Neural cell (in vitro differentiated cells): ENCODE measurements at regions not wholly inside any gene's neighbourhood (a gene's known extent, or its start where the extent isn't known, plus 50 kb on each side); places are given as distances from the start of the nearest gene placed in this dataset.

Experiments
- H2AFZ ChIP-seq: fragments of 200-600, 300-800 bp; sonication (generic), shearing (Covaris generic); 2 replicates; pipeline ENCODE4 v1.6.0; 2014; ENCODE audit warnings: low read depth, mild to moderate bottlenecking, antibody characterized with exemption, low read length, moderate library complexity
- H3F3A ChIP-seq: fragments of 200-600 bp; shearing (Covaris generic); 2 replicates; pipeline ENCODE4 v1.6.1; 2016; ENCODE audit warnings: mild to moderate bottlenecking, moderate library complexity, mixed read lengths, antibody characterized with exemption, low read length; ENCODE audit not compliant: insufficient read depth, poor library complexity, severe bottlenecking
- H3K27ac ChIP-seq: fragments of 200-600, 300-800 bp; sonication (generic), shearing (Covaris generic); 2 replicates; pipeline ENCODE4 v1.5.1; 2014; ENCODE audit warnings: mild to moderate bottlenecking, low read length, moderate library complexity
- H3K27me3 ChIP-seq: fragments of 300-800, 200-600 bp; sonication (generic), shearing (Covaris generic); 2 replicates; pipeline ENCODE4 v1.6.0; 2014; ENCODE audit warnings: mild to moderate bottlenecking, low read depth, low read length, moderate library complexity; ENCODE audit not compliant: insufficient read depth
- H3K36me3 ChIP-seq: fragments of 300-800, 200-600 bp; sonication (generic), shearing (Covaris generic); 2 replicates; pipeline ENCODE4 v1.5.1; 2014; ENCODE audit warnings: mild to moderate bottlenecking, antibody characterized with exemption, low read length, moderate library complexity; ENCODE audit not compliant: insufficient read depth
- H3K4me2 ChIP-seq: fragments of 300-800, 200-600 bp; sonication (generic), shearing (Covaris generic); 2 replicates; pipeline ENCODE4 v1.6.0; 2014; ENCODE audit warnings: mild to moderate bottlenecking, low read length
- H3K4me3 ChIP-seq: fragments of 300-800, 200-600 bp; sonication (generic), shearing (Covaris generic); 2 replicates; pipeline ENCODE4 v1.5.1; 2014; ENCODE audit warnings: mild to moderate bottlenecking, low read length, moderate library complexity
- H3K79me2 ChIP-seq: fragments of 200-600 bp; shearing (Covaris generic); replicated peaks from 2 replicates; pipeline ENCODE4 v1.6.0; 2014; ENCODE audit warnings: mild to moderate bottlenecking, low read length, moderate library complexity; ENCODE audit not compliant: insufficient read depth
- H3K9ac ChIP-seq: fragments of 300-800, 200-600 bp; sonication (generic), shearing (Covaris generic); 2 replicates; pipeline ENCODE4 v1.6.1; 2016; ENCODE audit warnings: mild to moderate bottlenecking, low read length, mixed read lengths
- H3K9me2 ChIP-seq: fragments of 200-600 bp; shearing (Covaris generic); 2 replicates; pipeline ENCODE4 v1.6.1; 2016; ENCODE audit warnings: mild to moderate bottlenecking, low read length, mixed read lengths; ENCODE audit not compliant: insufficient read depth
- H3K9me3 ChIP-seq: fragments of 200-600, 300-800 bp; sonication (generic), shearing (Covaris generic); 2 replicates; pipeline ENCODE4 v1.6.1; 2016; ENCODE audit warnings: mild to moderate bottlenecking, mixed run types, low read length, moderate library complexity, mixed read lengths
- H4K20me1 ChIP-seq: fragments of 200-600 bp; shearing (Covaris generic); 2 replicates; pipeline ENCODE4 v1.6.1; 2016; ENCODE audit warnings: mild to moderate bottlenecking, mixed run types; ENCODE audit not compliant: insufficient read depth
- EP300 ChIP-seq: fragments of 450-650 bp; conservative IDR thresholded peaks from 2 replicates; pipeline ENCODE4 v1.6.1; 2014; ENCODE audit warnings: antibody characterized with exemption, mild to moderate bottlenecking, moderate library complexity; ENCODE audit not compliant: poor library complexity, severe bottlenecking
- EZH2 ChIP-seq: fragments of 200-600, 300-800 bp; shearing (Covaris generic), sonication (generic); IDR thresholded peaks from 2 replicates; pipeline ENCODE4 v1.6.1; 2014; ENCODE audit warnings: antibody characterized with exemption, low read length, borderline replicate concordance, mild to moderate bottlenecking; ENCODE audit not compliant: insufficient read depth, poor library complexity, severe bottlenecking
- MXI1 ChIP-seq: fragments of 450-650 bp; conservative IDR thresholded peaks from 2 replicates; pipeline ENCODE4 v1.6.1; 2014; ENCODE audit warnings: antibody characterized with exemption, mild to moderate bottlenecking; ENCODE audit not compliant: poor library complexity, severe bottlenecking
- POLR2AphosphoS5 ChIP-seq: IDR thresholded peaks from 2 replicates; pipeline ENCODE4 v1.6.1; 2012
- RAD21 ChIP-seq: fragments of 450-650 bp; conservative IDR thresholded peaks from 2 replicates; pipeline ENCODE4 v1.6.1; 2014; ENCODE audit warnings: antibody characterized with exemption, mild to moderate bottlenecking, moderate library complexity
- REST ChIP-seq: IDR thresholded peaks from 2 replicates; pipeline ENCODE4 v1.6.1; 2012; ENCODE audit warnings: borderline replicate concordance
- SMC3 ChIP-seq: fragments of 450-650 bp; conservative IDR thresholded peaks from 2 replicates; pipeline ENCODE4 v1.6.1; 2014; ENCODE audit warnings: antibody characterized with exemption, mild to moderate bottlenecking, moderate library complexity; ENCODE audit not compliant: poor library complexity
- TAF1 ChIP-seq: IDR thresholded peaks from 2 replicates; pipeline ENCODE4 v1.6.1; 2012; ENCODE audit warnings: low read depth
- TF ChIP-seq, protein P1 (sequence below): fragments of 450-650 bp; IDR thresholded peaks from 2 replicates; pipeline ENCODE4 v1.5.1; 2014; ENCODE audit warnings: antibody characterized with exemption, mild to moderate bottlenecking, moderate library complexity; ENCODE audit not compliant: poor library complexity, severe bottlenecking

GRCh38 chr4:162341533-162341932 is 177.7 kb upstream of the FSTL5 start:
- H3K9ac ChIP-seq, result no peak overlapping the region
- H3K9me3 ChIP-seq, result no peaks in the 10 kb centered on the region
- H3K4me3 ChIP-seq, result no peak overlapping the region
- H3K36me3 ChIP-seq, result no peaks in the 10 kb centered on the region
- no peaks in the 10 kb centered on the region for H3K27me3 ChIP-seq
- no peaks in the 10 kb centered on the region for H3F3A ChIP-seq
- H4K20me1 ChIP-seq, result no peaks in the 10 kb centered on the region
- no peak overlapping the region for H3K4me2 ChIP-seq
- no peaks in the 10 kb centered on the region for H3K79me2 ChIP-seq
- TF ChIP-seq EP300 (no peak), TAF1 (no peak), EZH2 (no peak), RAD21 (no peak), REST (no peak), SMC3 (no peak), MXI1 (no peak)
- TF ChIP-seq, protein P1, sequence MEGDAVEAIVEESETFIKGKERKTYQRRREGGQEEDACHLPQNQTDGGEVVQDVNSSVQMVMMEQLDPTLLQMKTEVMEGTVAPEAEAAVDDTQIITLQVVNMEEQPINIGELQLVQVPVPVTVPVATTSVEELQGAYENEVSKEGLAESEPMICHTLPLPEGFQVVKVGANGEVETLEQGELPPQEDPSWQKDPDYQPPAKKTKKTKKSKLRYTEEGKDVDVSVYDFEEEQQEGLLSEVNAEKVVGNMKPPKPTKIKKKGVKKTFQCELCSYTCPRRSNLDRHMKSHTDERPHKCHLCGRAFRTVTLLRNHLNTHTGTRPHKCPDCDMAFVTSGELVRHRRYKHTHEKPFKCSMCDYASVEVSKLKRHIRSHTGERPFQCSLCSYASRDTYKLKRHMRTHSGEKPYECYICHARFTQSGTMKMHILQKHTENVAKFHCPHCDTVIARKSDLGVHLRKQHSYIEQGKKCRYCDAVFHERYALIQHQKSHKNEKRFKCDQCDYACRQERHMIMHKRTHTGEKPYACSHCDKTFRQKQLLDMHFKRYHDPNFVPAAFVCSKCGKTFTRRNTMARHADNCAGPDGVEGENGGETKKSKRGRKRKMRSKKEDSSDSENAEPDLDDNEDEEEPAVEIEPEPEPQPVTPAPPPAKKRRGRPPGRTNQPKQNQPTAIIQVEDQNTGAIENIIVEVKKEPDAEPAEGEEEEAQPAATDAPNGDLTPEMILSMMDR, result no peak
- no peak overlapping the region for H3K27ac ChIP-seq
- H3K9me2 ChIP-seq, result no peaks in the 10 kb centered on the region
- H2AFZ ChIP-seq, result no peak overlapping the region

DNA sequence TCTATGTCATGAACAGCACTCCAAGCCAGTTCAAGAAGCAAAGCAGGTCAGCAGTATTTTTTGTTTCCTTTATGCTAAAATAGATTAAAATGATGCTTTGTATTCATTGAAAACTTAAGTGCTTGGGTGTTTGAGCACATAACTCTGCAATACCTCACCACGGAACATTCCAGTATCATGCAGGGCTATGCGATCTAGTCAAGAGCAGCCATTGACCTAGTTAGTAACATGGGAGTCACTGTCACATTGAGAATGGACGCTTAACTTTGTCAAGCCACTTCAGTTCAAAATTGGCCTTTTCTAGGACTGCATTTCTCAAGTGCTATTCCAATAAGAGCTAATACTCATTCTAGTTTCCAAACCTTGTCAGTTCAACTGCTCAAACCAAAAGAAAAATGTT is 160.1 kb upstream of the FSTL5 start:
- H3K27me3 ChIP-seq, result no peaks in the 10 kb centered on the region
- no peaks in the 10 kb centered on the region for H3K9me2 ChIP-seq
- H3K36me3 ChIP-seq, result no peaks in the 10 kb centered on the region
- H3K9ac ChIP-seq, result no peak overlapping the region
- TF ChIP-seq TAF1 (no peak), MXI1 (no peak), SMC3 (no peak), REST (no peak), POLR2AphosphoS5 (no peak), RAD21 (no peak), EZH2 (no peak), EP300 (no peak)
- TF ChIP-seq, protein P1, result no peak
- H3K9me3 ChIP-seq, result no peaks in the 10 kb centered on the region
- H2AFZ ChIP-seq, result no peak overlapping the region
- no peak overlapping the region for H3K4me2 ChIP-seq
- H3K27ac ChIP-seq, result no peak overlapping the region
- H3K79me2 ChIP-seq, result no peaks in the 10 kb centered on the region
- no peak overlapping the region for H3K4me3 ChIP-seq
- H3F3A ChIP-seq, result no peaks in the 10 kb centered on the region
- H4K20me1 ChIP-seq, result no peaks in the 10 kb centered on the region
